K562 (cell line): ENCODE measurements at regions not wholly inside any gene's neighbourhood (a gene's known extent, or its start where the extent isn't known, plus 50 kb on each side); places are given as distances from the start of the nearest gene placed in this dataset.

Source experiments
- L3MBTL2 ChIP-seq: fragments of 450-650 bp; IDR thresholded peaks from 2 replicates; pipeline ENCODE4 v1.6.1; 2016; ENCODE audit warnings: mild to moderate bottlenecking, moderate library complexity
- MEF2D ChIP-seq: conservative IDR thresholded peaks from 2 replicates; pipeline ENCODE4 v1.6.1; 2016; ENCODE audit warnings: low read depth, missing genetic modification characterization, missing compliant biosample characterization
- NBN ChIP-seq: fragments of 450-650 bp; IDR thresholded peaks from 2 replicates; pipeline ENCODE4 v1.6.1; 2016; ENCODE audit warnings: low read depth, mild to moderate bottlenecking
- ZSCAN29 ChIP-seq: fragments of 450-650 bp; IDR thresholded peaks from 2 replicates; pipeline ENCODE4 v1.6.1; 2017
- TF ChIP-seq, protein P1 (sequence below): fragments of 450-650 bp; IDR thresholded peaks from 2 replicates; pipeline ENCODE4 v1.6.1; 2016; ENCODE audit warnings: mild to moderate bottlenecking, moderate library complexity

DNA sequence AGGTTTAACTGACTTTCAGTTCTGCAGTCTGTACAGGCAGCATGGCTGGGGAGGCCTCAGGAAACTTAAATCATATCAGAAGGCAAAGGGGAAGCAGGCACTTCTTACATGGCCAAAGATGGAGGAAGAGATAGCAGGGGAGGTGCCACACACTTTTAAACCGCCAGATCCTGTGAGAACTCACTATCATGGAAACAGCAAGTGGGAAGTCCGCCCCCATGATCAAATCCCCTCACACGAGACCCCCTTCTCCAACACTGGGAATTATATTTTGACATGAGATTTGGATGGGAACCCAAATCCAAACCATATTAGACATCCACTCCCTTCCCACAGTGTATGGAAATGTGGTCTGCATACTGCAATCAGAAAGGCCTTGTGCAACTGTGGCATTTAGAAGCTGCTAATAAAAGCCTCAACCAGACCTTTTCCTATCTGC lies 148.2 kb downstream of the FCRL5 start (continued):
- TF ChIP-seq, protein P1, sequence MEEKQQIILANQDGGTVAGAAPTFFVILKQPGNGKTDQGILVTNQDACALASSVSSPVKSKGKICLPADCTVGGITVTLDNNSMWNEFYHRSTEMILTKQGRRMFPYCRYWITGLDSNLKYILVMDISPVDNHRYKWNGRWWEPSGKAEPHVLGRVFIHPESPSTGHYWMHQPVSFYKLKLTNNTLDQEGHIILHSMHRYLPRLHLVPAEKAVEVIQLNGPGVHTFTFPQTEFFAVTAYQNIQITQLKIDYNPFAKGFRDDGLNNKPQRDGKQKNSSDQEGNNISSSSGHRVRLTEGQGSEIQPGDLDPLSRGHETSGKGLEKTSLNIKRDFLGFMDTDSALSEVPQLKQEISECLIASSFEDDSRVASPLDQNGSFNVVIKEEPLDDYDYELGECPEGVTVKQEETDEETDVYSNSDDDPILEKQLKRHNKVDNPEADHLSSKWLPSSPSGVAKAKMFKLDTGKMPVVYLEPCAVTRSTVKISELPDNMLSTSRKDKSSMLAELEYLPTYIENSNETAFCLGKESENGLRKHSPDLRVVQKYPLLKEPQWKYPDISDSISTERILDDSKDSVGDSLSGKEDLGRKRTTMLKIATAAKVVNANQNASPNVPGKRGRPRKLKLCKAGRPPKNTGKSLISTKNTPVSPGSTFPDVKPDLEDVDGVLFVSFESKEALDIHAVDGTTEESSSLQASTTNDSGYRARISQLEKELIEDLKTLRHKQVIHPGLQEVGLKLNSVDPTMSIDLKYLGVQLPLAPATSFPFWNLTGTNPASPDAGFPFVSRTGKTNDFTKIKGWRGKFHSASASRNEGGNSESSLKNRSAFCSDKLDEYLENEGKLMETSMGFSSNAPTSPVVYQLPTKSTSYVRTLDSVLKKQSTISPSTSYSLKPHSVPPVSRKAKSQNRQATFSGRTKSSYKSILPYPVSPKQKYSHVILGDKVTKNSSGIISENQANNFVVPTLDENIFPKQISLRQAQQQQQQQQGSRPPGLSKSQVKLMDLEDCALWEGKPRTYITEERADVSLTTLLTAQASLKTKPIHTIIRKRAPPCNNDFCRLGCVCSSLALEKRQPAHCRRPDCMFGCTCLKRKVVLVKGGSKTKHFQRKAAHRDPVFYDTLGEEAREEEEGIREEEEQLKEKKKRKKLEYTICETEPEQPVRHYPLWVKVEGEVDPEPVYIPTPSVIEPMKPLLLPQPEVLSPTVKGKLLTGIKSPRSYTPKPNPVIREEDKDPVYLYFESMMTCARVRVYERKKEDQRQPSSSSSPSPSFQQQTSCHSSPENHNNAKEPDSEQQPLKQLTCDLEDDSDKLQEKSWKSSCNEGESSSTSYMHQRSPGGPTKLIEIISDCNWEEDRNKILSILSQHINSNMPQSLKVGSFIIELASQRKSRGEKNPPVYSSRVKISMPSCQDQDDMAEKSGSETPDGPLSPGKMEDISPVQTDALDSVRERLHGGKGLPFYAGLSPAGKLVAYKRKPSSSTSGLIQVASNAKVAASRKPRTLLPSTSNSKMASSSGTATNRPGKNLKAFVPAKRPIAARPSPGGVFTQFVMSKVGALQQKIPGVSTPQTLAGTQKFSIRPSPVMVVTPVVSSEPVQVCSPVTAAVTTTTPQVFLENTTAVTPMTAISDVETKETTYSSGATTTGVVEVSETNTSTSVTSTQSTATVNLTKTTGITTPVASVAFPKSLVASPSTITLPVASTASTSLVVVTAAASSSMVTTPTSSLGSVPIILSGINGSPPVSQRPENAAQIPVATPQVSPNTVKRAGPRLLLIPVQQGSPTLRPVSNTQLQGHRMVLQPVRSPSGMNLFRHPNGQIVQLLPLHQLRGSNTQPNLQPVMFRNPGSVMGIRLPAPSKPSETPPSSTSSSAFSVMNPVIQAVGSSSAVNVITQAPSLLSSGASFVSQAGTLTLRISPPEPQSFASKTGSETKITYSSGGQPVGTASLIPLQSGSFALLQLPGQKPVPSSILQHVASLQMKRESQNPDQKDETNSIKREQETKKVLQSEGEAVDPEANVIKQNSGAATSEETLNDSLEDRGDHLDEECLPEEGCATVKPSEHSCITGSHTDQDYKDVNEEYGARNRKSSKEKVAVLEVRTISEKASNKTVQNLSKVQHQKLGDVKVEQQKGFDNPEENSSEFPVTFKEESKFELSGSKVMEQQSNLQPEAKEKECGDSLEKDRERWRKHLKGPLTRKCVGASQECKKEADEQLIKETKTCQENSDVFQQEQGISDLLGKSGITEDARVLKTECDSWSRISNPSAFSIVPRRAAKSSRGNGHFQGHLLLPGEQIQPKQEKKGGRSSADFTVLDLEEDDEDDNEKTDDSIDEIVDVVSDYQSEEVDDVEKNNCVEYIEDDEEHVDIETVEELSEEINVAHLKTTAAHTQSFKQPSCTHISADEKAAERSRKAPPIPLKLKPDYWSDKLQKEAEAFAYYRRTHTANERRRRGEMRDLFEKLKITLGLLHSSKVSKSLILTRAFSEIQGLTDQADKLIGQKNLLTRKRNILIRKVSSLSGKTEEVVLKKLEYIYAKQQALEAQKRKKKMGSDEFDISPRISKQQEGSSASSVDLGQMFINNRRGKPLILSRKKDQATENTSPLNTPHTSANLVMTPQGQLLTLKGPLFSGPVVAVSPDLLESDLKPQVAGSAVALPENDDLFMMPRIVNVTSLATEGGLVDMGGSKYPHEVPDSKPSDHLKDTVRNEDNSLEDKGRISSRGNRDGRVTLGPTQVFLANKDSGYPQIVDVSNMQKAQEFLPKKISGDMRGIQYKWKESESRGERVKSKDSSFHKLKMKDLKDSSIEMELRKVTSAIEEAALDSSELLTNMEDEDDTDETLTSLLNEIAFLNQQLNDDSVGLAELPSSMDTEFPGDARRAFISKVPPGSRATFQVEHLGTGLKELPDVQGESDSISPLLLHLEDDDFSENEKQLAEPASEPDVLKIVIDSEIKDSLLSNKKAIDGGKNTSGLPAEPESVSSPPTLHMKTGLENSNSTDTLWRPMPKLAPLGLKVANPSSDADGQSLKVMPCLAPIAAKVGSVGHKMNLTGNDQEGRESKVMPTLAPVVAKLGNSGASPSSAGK: peak; percentile 46; the same call in 1 of the 2 replicates
- 0 out of 2 replicates have a peak, but pooled peaks have one; percentile 49 for TF ChIP-seq MEF2D
- TF ChIP-seq L3MBTL2: peak; percentile 59; the same call in 1 of the 2 replicates
- no peak for TF ChIP-seq ZSCAN29
- TF ChIP-seq NBN: no peak
